Tibial artery (tissue), 4 donors: ENCODE measurements at regions not wholly inside any gene's neighbourhood (a gene's known extent, or its start where the extent isn't known, plus 50 kb on each side); places are given as distances from the start of the nearest gene placed in this dataset.

Source experiments
- DNase-seq, 2 donors: peaks; one replicate each; pipeline ENCODE4 v3.0.0-alpha.2; 2019
- H3K27ac ChIP-seq, 2 donors: fragments of 200-600 bp; sonication (generic) in 1 of 2; 1 replicate in 1 of 2; 2 replicates in 1 of 2; pipeline ENCODE4 v1.5.1; 2018 to 2019; ENCODE audit warnings: mild to moderate bottlenecking in 1 of 2
- H3K27me3 ChIP-seq, 2 donors: fragments of 200-600 bp; sonication (generic) in 1 of 2; one replicate each; pipeline versions ENCODE4 v1.5.1 to v1.6.0; 2016 to 2019
- H3K36me3 ChIP-seq, 3 donors: fragments of 200-600 bp; sonication (generic) in 2 of 3; one replicate each; pipeline ENCODE4 v1.5.1; 2016 to 2019; ENCODE audit warnings: mild to moderate bottlenecking in 2 of 3
- H3K4me1 ChIP-seq, 4 donors: fragments of 200-600 bp; sonication (generic) in 2 of 4; 1 replicate in 3 of 4; 2 replicates in 1 of 4; pipeline ENCODE4 v1.5.1; 2016 to 2019
- H3K4me3 ChIP-seq, 2 donors: fragments of 200-600 bp; sonication (generic) in 1 of 2; 1 replicate in 1 of 2; 2 replicates in 1 of 2; pipeline ENCODE4 v1.5.1; 2018 to 2019; ENCODE audit warnings: mild to moderate bottlenecking in 2 of 2
- H3K9me3 ChIP-seq, 3 donors: fragments of 200-600 bp; sonication (generic) in 1 of 3; one replicate each; pipeline ENCODE4 v1.5.1; 2016 to 2019
- intact Hi-C: fragments of 100-400 bp; cut with DNase I; formaldehyde crosslinking; loops from one replicate; pipeline ENCODE4 v1.15.0; 2023; ENCODE audit warnings: low total_unique reads
- TF ChIP-seq, protein P1 (sequence below), 2 experiments: fragments of 200-600 bp in 1 of 2; fragments of 450-650 bp in 1 of 2; IDR thresholded peaks; one replicate each; pipeline ENCODE4 v1.5.1; 2017 to 2019; ENCODE audit warnings: antibody characterized with exemption in 2 of 2, mild to moderate bottlenecking in 1 of 2, moderate library complexity in 1 of 2

DNA sequence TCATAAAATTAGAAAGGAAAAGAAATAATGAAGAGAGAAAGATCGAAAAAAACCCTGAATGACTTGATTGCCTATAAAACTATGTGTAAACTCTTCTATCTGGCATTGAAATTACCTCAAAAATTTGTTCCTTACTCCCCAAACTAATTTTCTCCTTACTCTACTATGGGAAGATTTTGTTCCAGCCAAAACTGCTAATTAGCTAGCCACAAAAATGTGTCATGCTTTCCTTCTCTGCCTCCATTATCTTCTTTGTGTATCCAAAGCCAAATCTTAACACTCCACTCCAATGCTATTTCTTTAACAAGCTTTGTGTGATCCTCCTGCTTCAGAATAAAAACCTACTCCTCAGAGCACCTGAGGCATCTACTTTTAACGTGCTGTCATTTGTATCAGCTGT is 831.2 kb downstream of the METTL15 start:
- intact Hi-C loops = no loop called here
- H3K27ac ChIP-seq = no peak overlapping the region
- DNase-seq = no peak
- no peaks in the 10 kb centered on the region for H3K9me3 ChIP-seq
- TF ChIP-seq, protein P1, sequence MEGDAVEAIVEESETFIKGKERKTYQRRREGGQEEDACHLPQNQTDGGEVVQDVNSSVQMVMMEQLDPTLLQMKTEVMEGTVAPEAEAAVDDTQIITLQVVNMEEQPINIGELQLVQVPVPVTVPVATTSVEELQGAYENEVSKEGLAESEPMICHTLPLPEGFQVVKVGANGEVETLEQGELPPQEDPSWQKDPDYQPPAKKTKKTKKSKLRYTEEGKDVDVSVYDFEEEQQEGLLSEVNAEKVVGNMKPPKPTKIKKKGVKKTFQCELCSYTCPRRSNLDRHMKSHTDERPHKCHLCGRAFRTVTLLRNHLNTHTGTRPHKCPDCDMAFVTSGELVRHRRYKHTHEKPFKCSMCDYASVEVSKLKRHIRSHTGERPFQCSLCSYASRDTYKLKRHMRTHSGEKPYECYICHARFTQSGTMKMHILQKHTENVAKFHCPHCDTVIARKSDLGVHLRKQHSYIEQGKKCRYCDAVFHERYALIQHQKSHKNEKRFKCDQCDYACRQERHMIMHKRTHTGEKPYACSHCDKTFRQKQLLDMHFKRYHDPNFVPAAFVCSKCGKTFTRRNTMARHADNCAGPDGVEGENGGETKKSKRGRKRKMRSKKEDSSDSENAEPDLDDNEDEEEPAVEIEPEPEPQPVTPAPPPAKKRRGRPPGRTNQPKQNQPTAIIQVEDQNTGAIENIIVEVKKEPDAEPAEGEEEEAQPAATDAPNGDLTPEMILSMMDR (IDR thresholded peaks at IDR 0.05) = no peak
- H3K36me3 ChIP-seq = no peaks in the 10 kb centered on the region
- H3K4me3 ChIP-seq = no peak overlapping the region
- no peaks in the 10 kb centered on the region for H3K27me3 ChIP-seq
- no peaks in the 10 kb centered on the region for H3K4me1 ChIP-seq

DNA sequence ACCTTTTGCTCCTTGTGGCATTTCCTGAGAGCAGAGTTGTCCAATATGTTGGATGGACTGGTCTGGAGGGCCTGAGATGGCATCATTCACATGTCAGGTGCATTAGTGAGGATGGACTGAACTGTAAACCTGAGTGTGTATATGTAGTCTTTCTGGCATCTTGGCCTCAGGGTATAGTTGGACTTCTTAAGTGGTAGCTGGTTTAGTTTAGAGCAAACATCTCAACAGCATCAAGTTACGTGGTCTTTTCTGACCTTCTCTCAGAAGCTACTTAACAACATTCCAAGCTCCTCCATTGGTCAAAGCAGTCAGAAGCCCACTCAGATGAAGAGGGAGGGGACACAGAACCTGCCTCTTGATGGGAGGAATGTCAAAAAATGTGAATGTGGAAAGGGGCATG is 829.9 kb downstream of the METTL15 start:
- Histone ChIP-seq H3K36me3 (no peaks in the 10 kb centered on the region), H3K4me1 (no peaks in the 10 kb centered on the region), H3K9me3 (no peaks in the 10 kb centered on the region), H3K27me3 (no peaks in the 10 kb centered on the region), H3K4me3 (no peak overlapping the region), H3K27ac (no peak overlapping the region)
- intact Hi-C loops = no loop called here
- no peak for DNase-seq
- TF ChIP-seq, protein P1 (IDR thresholded peaks at IDR 0.05) = no peak

DNA sequence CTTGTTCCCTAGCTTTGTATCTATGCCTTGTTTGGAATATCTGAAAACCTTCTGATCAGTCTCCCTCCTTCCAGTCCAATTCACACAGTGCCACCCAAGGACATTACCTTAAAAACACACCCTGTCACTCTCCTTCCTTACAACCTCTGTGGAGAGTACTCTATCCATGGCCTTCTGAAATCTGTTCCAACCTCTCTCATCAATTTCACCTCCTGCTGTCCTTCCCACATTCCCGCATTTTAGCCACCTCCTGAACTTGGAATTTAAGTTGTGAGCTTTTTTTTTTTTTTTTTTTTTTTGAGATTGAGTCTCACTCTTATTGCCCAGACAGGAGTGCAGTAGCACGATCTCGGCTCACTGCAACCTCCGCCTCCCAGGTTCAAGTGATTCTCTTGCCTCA is 824.8 kb downstream of the METTL15 start:
- no peak for DNase-seq
- no peaks in the 10 kb centered on the region for H3K36me3 ChIP-seq
- no peaks in the 10 kb centered on the region for H3K27me3 ChIP-seq
- peaks cover 0 to 12% (median 10%) of the 10 kb centered on the region in 3 donors for H3K9me3 ChIP-seq
- H3K4me1 ChIP-seq = no peaks in the 10 kb centered on the region
- intact Hi-C loops = no loop called here
- TF ChIP-seq, protein P1 (IDR thresholded peaks at IDR 0.05) = no peak
- no peak overlapping the region for H3K27ac ChIP-seq
- H3K4me3 ChIP-seq = no peak overlapping the region

DNA sequence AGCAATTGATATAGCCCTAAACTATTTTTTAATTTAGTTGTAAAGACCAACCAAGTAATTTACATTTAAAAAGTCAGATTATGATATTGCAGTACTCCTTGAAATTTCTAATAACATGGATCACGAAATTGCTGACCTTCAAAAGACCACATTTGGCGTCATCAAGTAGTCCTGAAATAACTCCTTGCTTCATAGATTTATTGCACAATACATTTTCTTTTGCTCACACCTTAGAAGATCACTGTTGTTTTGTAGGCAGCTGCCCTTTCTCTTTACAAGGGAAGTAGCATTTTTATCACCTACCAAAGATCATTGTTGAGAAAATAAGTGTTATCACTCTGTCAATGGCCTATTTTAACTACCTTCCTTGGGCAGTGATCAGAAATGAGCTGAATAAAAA is 815.8 kb downstream of the METTL15 start:
- Histone ChIP-seq H3K27me3 (no peaks in the 10 kb centered on the region), H3K27ac (no peak overlapping the region), H3K4me1 (no peaks in the 10 kb centered on the region), H3K4me3 (no peak overlapping the region), H3K36me3 (no peaks in the 10 kb centered on the region), H3K9me3 (no peaks in the 10 kb centered on the region)
- no peak for DNase-seq
- TF ChIP-seq, protein P1 (IDR thresholded peaks at IDR 0.05) = no peak
- intact Hi-C loops = no loop called here

DNA sequence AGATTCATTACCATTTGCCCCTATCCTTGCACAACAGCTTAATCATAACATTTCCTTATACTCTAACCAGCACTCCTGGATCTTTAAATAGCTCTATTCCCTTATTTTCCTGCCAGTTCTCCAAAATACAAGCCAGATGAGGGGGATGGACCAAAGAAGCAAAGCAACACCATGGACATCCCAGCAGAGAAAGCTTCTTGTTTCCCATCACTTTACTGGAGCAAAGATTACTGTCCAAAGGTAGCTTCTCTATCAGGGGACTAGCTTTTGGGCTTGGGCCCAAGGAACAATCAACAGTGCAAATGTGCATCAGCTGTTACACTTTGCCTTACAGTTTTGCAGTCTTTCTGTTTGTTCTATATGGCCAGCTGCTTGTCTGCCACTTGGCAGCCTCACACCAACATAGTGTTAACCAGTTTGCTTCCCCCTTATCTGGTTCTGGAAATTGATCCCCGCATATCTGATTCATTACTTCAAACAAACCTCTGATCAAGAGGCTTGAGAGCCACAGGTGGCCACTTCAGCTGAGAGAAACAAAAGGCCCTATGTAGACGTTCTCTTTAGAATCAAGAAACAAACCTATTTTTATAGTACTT is 814.3 kb downstream of the METTL15 start:
- no peaks in the 10 kb centered on the region for H3K36me3 ChIP-seq
- no peaks in the 10 kb centered on the region for H3K4me1 ChIP-seq
- DNase-seq = no peak
- H3K27ac ChIP-seq = no peak overlapping the region
- no peaks in the 10 kb centered on the region for H3K9me3 ChIP-seq
- TF ChIP-seq, protein P1 (IDR thresholded peaks at IDR 0.05) = no peak
- intact Hi-C loops = no loop called here
- H3K4me3 ChIP-seq = no peak overlapping the region
- no peaks in the 10 kb centered on the region for H3K27me3 ChIP-seq

DNA sequence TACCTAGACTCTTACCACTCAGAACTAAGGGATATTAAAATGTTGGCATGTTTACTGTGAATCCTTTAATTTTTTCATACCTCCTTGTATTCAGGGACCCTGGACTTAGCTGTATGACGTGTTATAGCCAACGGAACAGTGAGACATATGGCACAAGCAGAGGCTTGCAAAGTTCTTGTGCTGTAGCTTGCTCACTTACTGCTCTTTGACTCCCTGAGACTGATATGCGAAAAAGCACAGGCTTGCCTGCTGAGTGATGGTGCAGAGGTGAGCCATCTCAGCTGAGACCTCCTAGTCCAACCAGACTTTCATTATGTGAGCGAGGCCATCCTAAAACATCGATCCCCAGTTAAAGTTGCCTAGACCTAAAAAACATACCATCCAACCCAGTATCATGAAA is 811.0 kb downstream of the METTL15 start:
- H3K27ac ChIP-seq = no peak overlapping the region
- no peaks in the 10 kb centered on the region for H3K9me3 ChIP-seq
- TF ChIP-seq, protein P1 (IDR thresholded peaks at IDR 0.05) = no peak
- H3K4me1 ChIP-seq = no peaks in the 10 kb centered on the region
- no peak overlapping the region for H3K4me3 ChIP-seq
- no peak for DNase-seq
- intact Hi-C loops = no loop called here
- no peaks in the 10 kb centered on the region for H3K27me3 ChIP-seq
- H3K36me3 ChIP-seq = no peaks in the 10 kb centered on the region
